ENCODE measurements at regions not wholly inside any gene's neighbourhood (a gene's known extent, or its start where the extent isn't known, plus 50 kb on each side); places are given as distances from the start of the nearest gene placed in this dataset.

- Mint-ChIP-seq H3K27ac (no peak overlapping the region), H3K27me3 (ENCODE audit: low read depth) (peaks cover 7% of the 10 kb centered on the region), H3K36me3 (ENCODE audit: low read depth) (no peaks in the 10 kb centered on the region), H3K4me3 (no peak overlapping the region), H3K4me1 (no peaks in the 10 kb centered on the region), H3K9me3 (no peaks in the 10 kb centered on the region)
- TF ChIP-seq, protein P1, sequence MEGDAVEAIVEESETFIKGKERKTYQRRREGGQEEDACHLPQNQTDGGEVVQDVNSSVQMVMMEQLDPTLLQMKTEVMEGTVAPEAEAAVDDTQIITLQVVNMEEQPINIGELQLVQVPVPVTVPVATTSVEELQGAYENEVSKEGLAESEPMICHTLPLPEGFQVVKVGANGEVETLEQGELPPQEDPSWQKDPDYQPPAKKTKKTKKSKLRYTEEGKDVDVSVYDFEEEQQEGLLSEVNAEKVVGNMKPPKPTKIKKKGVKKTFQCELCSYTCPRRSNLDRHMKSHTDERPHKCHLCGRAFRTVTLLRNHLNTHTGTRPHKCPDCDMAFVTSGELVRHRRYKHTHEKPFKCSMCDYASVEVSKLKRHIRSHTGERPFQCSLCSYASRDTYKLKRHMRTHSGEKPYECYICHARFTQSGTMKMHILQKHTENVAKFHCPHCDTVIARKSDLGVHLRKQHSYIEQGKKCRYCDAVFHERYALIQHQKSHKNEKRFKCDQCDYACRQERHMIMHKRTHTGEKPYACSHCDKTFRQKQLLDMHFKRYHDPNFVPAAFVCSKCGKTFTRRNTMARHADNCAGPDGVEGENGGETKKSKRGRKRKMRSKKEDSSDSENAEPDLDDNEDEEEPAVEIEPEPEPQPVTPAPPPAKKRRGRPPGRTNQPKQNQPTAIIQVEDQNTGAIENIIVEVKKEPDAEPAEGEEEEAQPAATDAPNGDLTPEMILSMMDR (IDR thresholded peaks at IDR 0.05; ENCODE audit: unreplicated experiment in 3 of 3): no peak
These were observed 212.2 kb downstream of the URB2 start for GRCh38 chr1:229838204-229838603.

DNA sequence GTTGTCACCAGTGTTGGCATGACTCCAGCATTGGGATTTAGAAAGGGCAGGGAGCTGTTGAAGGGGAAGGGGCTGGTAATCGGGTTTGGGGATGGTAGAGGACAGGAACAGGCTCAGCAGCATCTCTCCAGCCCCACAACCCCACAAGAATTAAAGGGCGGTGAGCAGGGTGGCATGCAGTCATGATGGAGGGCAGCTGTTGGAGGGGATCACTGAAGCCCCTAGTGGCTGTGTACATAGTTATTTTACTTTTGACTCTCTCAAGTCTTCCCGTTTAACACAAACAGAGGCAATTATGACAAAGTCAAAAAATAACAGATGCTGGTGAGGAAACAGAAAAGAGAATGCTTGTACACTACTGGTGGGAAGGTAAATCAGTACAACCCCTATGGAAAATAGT, 213.8 kb downstream of the URB2 start:
- no peaks in the 10 kb centered on the region for H3K36me3 Mint-ChIP-seq (ENCODE audit: low read depth)
- no peaks in the 10 kb centered on the region for H3K4me1 Mint-ChIP-seq
- TF ChIP-seq, protein P1 (IDR thresholded peaks at IDR 0.05; ENCODE audit: unreplicated experiment in 3 of 3): no peak
- peaks cover 7% of the 10 kb centered on the region for H3K27me3 Mint-ChIP-seq (ENCODE audit: low read depth)
- H3K27ac Mint-ChIP-seq: no peak overlapping the region
- no peak overlapping the region for H3K4me3 Mint-ChIP-seq
- no peaks in the 10 kb centered on the region for H3K9me3 Mint-ChIP-seq

DNA sequence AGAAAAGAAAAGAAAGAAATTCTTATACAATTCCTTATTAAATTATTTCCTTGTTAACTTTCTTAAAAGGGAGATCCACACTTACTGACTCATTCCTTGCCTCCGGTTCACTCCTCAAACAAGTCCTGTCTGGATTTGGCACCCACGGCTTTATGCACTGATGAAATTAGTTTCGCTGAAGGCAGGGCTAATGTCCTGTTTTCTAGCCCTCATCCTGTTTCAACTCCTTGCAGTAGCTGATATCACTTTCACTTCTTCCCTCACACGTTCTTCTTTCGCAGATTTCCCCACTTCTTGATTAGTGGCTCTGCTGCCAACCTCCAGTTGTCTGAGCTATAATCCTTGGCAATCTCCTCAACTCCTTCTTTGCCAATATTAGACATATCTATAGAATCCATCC, 215.2 kb downstream of the URB2 start:
- Mint-ChIP-seq H3K9me3 (no peaks in the 10 kb centered on the region), H3K36me3 (ENCODE audit: low read depth) (no peaks in the 10 kb centered on the region), H3K4me1 (no peaks in the 10 kb centered on the region), H3K27ac (no peak overlapping the region), H3K27me3 (ENCODE audit: low read depth) (peaks cover 7% of the 10 kb centered on the region), H3K4me3 (no peak overlapping the region)
- TF ChIP-seq, protein P1 (IDR thresholded peaks at IDR 0.05; ENCODE audit: unreplicated experiment in 3 of 3): no peak

- TF ChIP-seq, protein P1 (IDR thresholded peaks at IDR 0.05; ENCODE audit: unreplicated experiment in 3 of 3): no peak
- Mint-ChIP-seq H3K4me3 (no peak overlapping the region), H3K9me3 (no peaks in the 10 kb centered on the region), H3K27ac (no peak overlapping the region), H3K4me1 (no peaks in the 10 kb centered on the region), H3K36me3 (ENCODE audit: low read depth) (no peaks in the 10 kb centered on the region), H3K27me3 (ENCODE audit: low read depth) (peaks cover 7% of the 10 kb centered on the region)
These were observed 216.5 kb downstream of the URB2 start for GRCh38 chr1:229842302-229843255.

DNA sequence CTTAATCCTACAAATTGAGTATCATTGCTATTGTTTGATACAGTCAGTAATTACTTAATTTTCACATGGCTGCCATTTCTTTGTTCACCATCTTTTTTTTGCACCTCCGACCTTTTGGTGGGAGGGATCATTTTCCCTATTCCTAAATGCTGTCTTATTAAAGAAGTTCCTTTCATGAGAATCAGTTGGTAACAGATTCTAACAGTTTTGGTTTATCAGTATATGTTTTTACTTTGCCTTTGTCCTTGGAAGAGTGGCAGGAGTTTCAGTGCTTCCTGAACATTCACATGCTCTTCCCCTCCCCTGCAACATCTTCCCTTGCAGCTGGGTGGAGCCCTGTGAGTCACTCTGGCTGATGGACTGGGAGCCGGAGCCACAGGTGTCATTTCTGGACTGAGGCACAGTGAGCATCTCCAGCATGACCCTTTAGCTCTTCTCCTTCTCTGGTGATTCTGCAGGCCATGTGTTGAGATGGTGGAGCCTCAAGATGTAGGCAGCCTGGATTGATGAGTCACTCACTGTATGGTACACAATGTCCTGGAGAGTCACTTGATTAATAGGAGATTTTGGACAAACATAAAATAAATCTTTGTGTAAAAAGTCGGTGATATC, 217.7 kb downstream of the URB2 start:
- no peaks in the 10 kb centered on the region for H3K9me3 Mint-ChIP-seq
- no peaks in the 10 kb centered on the region for H3K36me3 Mint-ChIP-seq (ENCODE audit: low read depth)
- H3K4me3 Mint-ChIP-seq: no peak overlapping the region
- H3K27me3 Mint-ChIP-seq (ENCODE audit: low read depth): peaks cover 7% of the 10 kb centered on the region
- H3K27ac Mint-ChIP-seq: no peak overlapping the region
- TF ChIP-seq, protein P1 (IDR thresholded peaks at IDR 0.05; ENCODE audit: unreplicated experiment in 3 of 3): no peak
- H3K4me1 Mint-ChIP-seq: no peaks in the 10 kb centered on the region

Data from nephron (organoid).